IPS-15b (cell line): ENCODE measurements at regions not wholly inside any gene's neighbourhood (a gene's known extent, or its start where the extent isn't known, plus 50 kb on each side); places are given as distances from the start of the nearest gene placed in this dataset.
A peak's percentile ranks its signal among the peaks of the same experiment; 100 is the strongest.

Experiments
- H3K27me3 ChIP-seq: one replicate; pipeline ENCODE4 v1.6.1; 2013; ENCODE audit warnings: low read length; ENCODE audit not compliant: control insufficient read depth, insufficient read depth
- H3K36me3 ChIP-seq: one replicate; pipeline ENCODE4 v1.6.1; 2013; ENCODE audit warnings: low read length; ENCODE audit not compliant: control insufficient read depth, insufficient read depth
- H3K4me1 ChIP-seq: one replicate; pipeline ENCODE4 v1.6.1; 2013; ENCODE audit warnings: mild to moderate bottlenecking, low read length; ENCODE audit not compliant: control insufficient read depth, insufficient read depth
- H3K4me3 ChIP-seq: one replicate; pipeline ENCODE4 v1.5.1; 2013; ENCODE audit warnings: low read depth, low read length
- H3K9ac ChIP-seq: one replicate; pipeline ENCODE4 v1.6.1; 2013; ENCODE audit warnings: low read depth, mild to moderate bottlenecking, low read length
- H3K9me3 ChIP-seq: one replicate; pipeline ENCODE4 v1.6.1; 2013; ENCODE audit warnings: mild to moderate bottlenecking, low read length; ENCODE audit not compliant: control insufficient read depth, insufficient read depth

GRCh38 chr19:13622766-13623715, 116.8 kb upstream of the CACNA1A start:
- peak overlapping the region; percentile 39 for H3K4me3 ChIP-seq
- H3K9me3 ChIP-seq = no peaks in the 10 kb centered on the region
- H3K9ac ChIP-seq = no peak overlapping the region
- peaks cover 6% of the 10 kb centered on the region for H3K27me3 ChIP-seq
- H3K36me3 ChIP-seq = no peaks in the 10 kb centered on the region
- H3K4me1 ChIP-seq = peaks cover 25% of the 10 kb centered on the region

- H3K9me3 ChIP-seq = no peaks in the 10 kb centered on the region
- peaks cover 6% of the 10 kb centered on the region for H3K27me3 ChIP-seq
- no peaks in the 10 kb centered on the region for H3K36me3 ChIP-seq
- H3K9ac ChIP-seq = no peak overlapping the region
- peaks cover 22% of the 10 kb centered on the region for H3K4me1 ChIP-seq
- H3K4me3 ChIP-seq = no peak overlapping the region
Measured at GRCh38 chr19:13621413-13621812, 115.1 kb upstream of the CACNA1A start.

- Histone ChIP-seq H3K4me3 (no peak overlapping the region), H3K36me3 (no peaks in the 10 kb centered on the region), H3K4me1 (peaks cover 15% of the 10 kb centered on the region), H3K9ac (no peak overlapping the region), H3K27me3 (peaks cover 5% of the 10 kb centered on the region), H3K9me3 (no peaks in the 10 kb centered on the region)
Measured at GRCh38 chr19:13619203-13619632, 112.9 kb upstream of the CACNA1A start.

GRCh38 chr19:13615890-13616289, 109.6 kb upstream of the CACNA1A start:
- Histone ChIP-seq H3K9ac (no peak overlapping the region), H3K4me3 (no peak overlapping the region)

GRCh38 chr19:13613447-13613846, 107.2 kb upstream of the CACNA1A start:
- no peaks in the 10 kb centered on the region for H3K36me3 ChIP-seq
- H3K9me3 ChIP-seq = no peaks in the 10 kb centered on the region
- no peak overlapping the region for H3K4me3 ChIP-seq
- H3K27me3 ChIP-seq = no peaks in the 10 kb centered on the region
- no peak overlapping the region for H3K9ac ChIP-seq
- H3K4me1 ChIP-seq = peaks cover 3% of the 10 kb centered on the region

More at GRCh38 chr19:13615890-13616289, 109.6 kb upstream of the CACNA1A start:
- H3K4me1 ChIP-seq = peaks cover 3% of the 10 kb centered on the region
- peaks cover 2% of the 10 kb centered on the region for H3K27me3 ChIP-seq
- H3K36me3 ChIP-seq = no peaks in the 10 kb centered on the region
- no peaks in the 10 kb centered on the region for H3K9me3 ChIP-seq

- Histone ChIP-seq H3K9ac (no peak overlapping the region), H3K27me3 (no peaks in the 10 kb centered on the region), H3K4me3 (no peak overlapping the region), H3K4me1 (peaks cover 3% of the 10 kb centered on the region), H3K36me3 (no peaks in the 10 kb centered on the region), H3K9me3 (no peaks in the 10 kb centered on the region)
Measured at GRCh38 chr19:13611596-13611995, 105.3 kb upstream of the CACNA1A start.

- H3K9me3 ChIP-seq = no peaks in the 10 kb centered on the region
Measured at GRCh38 chr19:13610039-13610691, 103.9 kb upstream of the CACNA1A start.

GRCh38 chr19:13606156-13606555, 99.9 kb upstream of the CACNA1A start:
- Histone ChIP-seq H3K9me3 (no peaks in the 10 kb centered on the region), H3K4me1 (no peaks in the 10 kb centered on the region), H3K27me3 (no peaks in the 10 kb centered on the region), H3K36me3 (no peaks in the 10 kb centered on the region), H3K9ac (no peak overlapping the region), H3K4me3 (no peak overlapping the region)

More at GRCh38 chr19:13610039-13610691, 103.9 kb upstream of the CACNA1A start:
- no peak overlapping the region for H3K9ac ChIP-seq
- H3K4me3 ChIP-seq = no peak overlapping the region
- H3K27me3 ChIP-seq = no peaks in the 10 kb centered on the region
- no peaks in the 10 kb centered on the region for H3K36me3 ChIP-seq
- peaks cover 3% of the 10 kb centered on the region for H3K4me1 ChIP-seq

GRCh38 chr19:13604902-13605586, 98.8 kb upstream of the CACNA1A start:
- Histone ChIP-seq H3K27me3 (no peaks in the 10 kb centered on the region), H3K9ac (no peak overlapping the region), H3K36me3 (no peaks in the 10 kb centered on the region), H3K4me1 (no peaks in the 10 kb centered on the region), H3K4me3 (no peak overlapping the region), H3K9me3 (no peaks in the 10 kb centered on the region)

- Histone ChIP-seq H3K27me3 (no peaks in the 10 kb centered on the region), H3K4me3 (no peak overlapping the region), H3K9ac (no peak overlapping the region), H3K9me3 (no peaks in the 10 kb centered on the region), H3K36me3 (no peaks in the 10 kb centered on the region), H3K4me1 (no peaks in the 10 kb centered on the region)
Measured at GRCh38 chr19:13600802-13601201, 94.5 kb upstream of the CACNA1A start.

- Histone ChIP-seq H3K9ac (no peak overlapping the region), H3K36me3 (no peaks in the 10 kb centered on the region), H3K9me3 (no peaks in the 10 kb centered on the region), H3K4me3 (no peak overlapping the region), H3K4me1 (no peaks in the 10 kb centered on the region), H3K27me3 (no peaks in the 10 kb centered on the region)
Measured at GRCh38 chr19:13600091-13600490, 93.8 kb upstream of the CACNA1A start.
